Activated CD4-positive, alpha-beta T cell treated with anti-CD3 and anti-CD28 coated beads, Interleukin-2, Interleukin-6, amounts not matched to agents 100 ng/mL and 50 ng/mL, durations not matched to agents 16 hours and 8 hours (primary cell): ENCODE measurements at regions not wholly inside any gene's neighbourhood (a gene's known extent, or its start where the extent isn't known, plus 50 kb on each side); places are given as distances from the start of the nearest gene placed in this dataset.
A peak's percentile ranks its signal among the peaks of the same experiment; 100 is the strongest.

ENCODE experiments used
- DNase-seq: peaks from one replicate; pipeline ENCODE4 v3.0.0-alpha.2; 2020

GRCh38 chr10:3510741-3511140 is 274.3 kb downstream of the KLF6 start:
- DNase-seq = no peak

GRCh38 chr10:3509355-3509754 is 275.7 kb downstream of the KLF6 start:
- DNase-seq = no peak

GRCh38 chr10:3503299-3503698 is 281.7 kb downstream of the KLF6 start:
- no peak for DNase-seq

GRCh38 chr10:3502673-3503072 is 282.3 kb downstream of the KLF6 start:
- DNase-seq = no peak

- no peak for DNase-seq
Measured at GRCh38 chr10:3500408-3500856, 284.6 kb downstream of the KLF6 start.

- DNase-seq = no peak
Measured at GRCh38 chr10:3499120-3499519, 285.9 kb downstream of the KLF6 start.

- no peak for DNase-seq
Measured at GRCh38 chr10:3497581-3497980, 287.4 kb downstream of the KLF6 start.

GRCh38 chr10:3496138-3496537 is 288.9 kb downstream of the KLF6 start:
- DNase-seq = no peak

GRCh38 chr10:3495281-3495680 is 289.7 kb downstream of the KLF6 start:
- no peak for DNase-seq

- DNase-seq = no peak
Measured at GRCh38 chr10:3494838-3495230, 290.2 kb downstream of the KLF6 start.

- no peak for DNase-seq
Measured at GRCh38 chr10:3494131-3494837, 290.7 kb downstream of the KLF6 start.

- DNase-seq = no peak
Measured at GRCh38 chr10:3493621-3494020, 291.4 kb downstream of the KLF6 start.

GRCh38 chr10:3491571-3491970 is 293.4 kb downstream of the KLF6 start:
- no peak for DNase-seq

GRCh38 chr10:3487228-3487627 is 297.8 kb downstream of the KLF6 start:
- DNase-seq = peak; percentile 19

- DNase-seq = no peak
Measured at GRCh38 chr10:3486346-3487065, 298.5 kb downstream of the KLF6 start.

- DNase-seq = no peak
Measured at GRCh38 chr10:3485057-3485686, 299.8 kb downstream of the KLF6 start.

GRCh38 chr10:3484306-3485056 is 300.5 kb downstream of the KLF6 start:
- DNase-seq = no peak

GRCh38 chr10:3482200-3482993 is 302.6 kb downstream of the KLF6 start:
- no peak for DNase-seq

- no peak for DNase-seq
Measured at GRCh38 chr10:3481496-3481895, 303.5 kb downstream of the KLF6 start.

- no peak for DNase-seq
Measured at GRCh38 chr10:3480990-3481315, 304.1 kb downstream of the KLF6 start.

- peak; percentile 51 for DNase-seq
Measured at GRCh38 chr10:3480281-3480989, 304.6 kb downstream of the KLF6 start.
